ENCODE measurements at regions not wholly inside any gene's neighbourhood (a gene's known extent, or its start where the extent isn't known, plus 50 kb on each side); places are given as distances from the start of the nearest gene placed in this dataset.
A peak's percentile ranks its signal among the peaks of the same experiment; 100 is the strongest.
"Not testable (repeated sequence)": the region's sequence is repeated elsewhere in the genome, so short reads cannot be mapped to it uniquely, and the experiment has no call there.

- TF ChIP-seq, protein P1, sequence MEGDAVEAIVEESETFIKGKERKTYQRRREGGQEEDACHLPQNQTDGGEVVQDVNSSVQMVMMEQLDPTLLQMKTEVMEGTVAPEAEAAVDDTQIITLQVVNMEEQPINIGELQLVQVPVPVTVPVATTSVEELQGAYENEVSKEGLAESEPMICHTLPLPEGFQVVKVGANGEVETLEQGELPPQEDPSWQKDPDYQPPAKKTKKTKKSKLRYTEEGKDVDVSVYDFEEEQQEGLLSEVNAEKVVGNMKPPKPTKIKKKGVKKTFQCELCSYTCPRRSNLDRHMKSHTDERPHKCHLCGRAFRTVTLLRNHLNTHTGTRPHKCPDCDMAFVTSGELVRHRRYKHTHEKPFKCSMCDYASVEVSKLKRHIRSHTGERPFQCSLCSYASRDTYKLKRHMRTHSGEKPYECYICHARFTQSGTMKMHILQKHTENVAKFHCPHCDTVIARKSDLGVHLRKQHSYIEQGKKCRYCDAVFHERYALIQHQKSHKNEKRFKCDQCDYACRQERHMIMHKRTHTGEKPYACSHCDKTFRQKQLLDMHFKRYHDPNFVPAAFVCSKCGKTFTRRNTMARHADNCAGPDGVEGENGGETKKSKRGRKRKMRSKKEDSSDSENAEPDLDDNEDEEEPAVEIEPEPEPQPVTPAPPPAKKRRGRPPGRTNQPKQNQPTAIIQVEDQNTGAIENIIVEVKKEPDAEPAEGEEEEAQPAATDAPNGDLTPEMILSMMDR (IDR thresholded peaks at IDR 0.05; ENCODE audit: control insufficient read depth, insufficient read depth, low read depth, low read length, missing control alignments), result no peak
- no peak overlapping the region for H3K4me3 ChIP-seq (ENCODE audit: control insufficient read depth, low read depth, low read length)
- no peak for DNase-seq (ENCODE audit: low read depth)
These were observed 50.7 kb upstream of the EDARADD start for GRCh38 chr1:236343246-236343870.

DNA sequence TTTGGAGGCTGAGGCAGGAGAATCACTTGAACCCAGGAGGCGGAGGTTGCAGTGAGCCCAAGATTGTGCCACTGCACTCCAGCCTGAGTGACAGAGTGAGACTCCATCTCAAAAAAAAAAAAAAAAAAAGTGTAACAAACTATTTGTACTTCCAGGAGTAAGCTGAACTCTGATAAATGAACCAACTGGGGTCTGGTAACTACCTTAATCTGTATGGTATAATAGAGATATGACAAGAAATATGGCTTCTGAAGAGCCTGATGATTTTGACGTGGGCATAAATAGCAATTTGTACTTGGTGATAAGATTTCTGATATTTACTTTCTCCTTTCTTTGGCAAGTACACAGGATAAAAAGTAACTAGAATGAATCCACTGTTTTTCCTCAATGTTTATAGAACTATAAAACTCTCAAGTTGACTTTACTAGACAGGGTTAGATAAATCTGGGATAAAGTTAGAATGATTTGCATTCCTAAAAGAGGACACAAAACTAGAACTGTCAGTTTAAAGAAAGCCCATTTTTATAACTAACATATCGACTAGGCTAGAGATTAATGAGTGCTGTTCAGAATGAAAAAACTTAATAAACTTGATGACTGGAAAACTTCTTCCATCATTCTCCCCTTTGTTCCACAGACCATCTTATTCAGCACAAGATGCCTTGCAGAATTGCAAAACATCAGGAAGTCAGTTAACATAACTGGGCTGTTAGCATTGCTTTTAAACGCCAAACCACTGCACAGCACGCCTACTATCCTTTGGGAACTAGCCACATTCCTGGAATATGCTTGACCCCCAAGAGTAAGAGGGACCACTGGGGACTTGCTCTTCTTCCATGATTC, 51.5 kb upstream of the EDARADD start:
- no peak overlapping the region for H3K4me3 ChIP-seq (ENCODE audit: control insufficient read depth, low read depth, low read length)
- TF ChIP-seq, protein P1 (IDR thresholded peaks at IDR 0.05; ENCODE audit: control insufficient read depth, insufficient read depth, low read depth, low read length, missing control alignments), result no peak
- peak; percentile 3 for DNase-seq (ENCODE audit: low read depth)

DNA sequence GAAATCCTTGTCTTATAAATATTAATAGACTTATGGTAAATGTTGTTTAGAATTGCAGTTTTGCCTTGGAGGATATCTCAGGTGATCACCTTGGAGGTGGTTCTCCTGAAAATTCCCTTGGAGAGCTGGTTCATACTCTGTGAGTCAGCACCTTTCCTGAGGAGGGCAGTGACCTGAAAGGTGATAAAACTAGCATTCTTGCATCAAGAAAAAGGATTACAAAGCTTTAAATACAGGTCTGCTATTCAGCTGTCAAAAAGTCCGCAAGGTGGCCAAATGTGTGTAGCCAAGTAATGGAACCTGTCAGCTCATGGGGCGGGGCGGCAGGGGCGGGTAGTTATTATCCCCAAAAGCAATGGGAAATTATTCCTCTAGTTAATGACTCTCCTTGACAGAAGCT, 52.8 kb upstream of the EDARADD start:
- H3K4me3 ChIP-seq (ENCODE audit: control insufficient read depth, low read depth, low read length), result no peak overlapping the region
- TF ChIP-seq, protein P1 (IDR thresholded peaks at IDR 0.05; ENCODE audit: control insufficient read depth, insufficient read depth, low read depth, low read length, missing control alignments), result no peak
- no peak for DNase-seq (ENCODE audit: low read depth)

GRCh38 chr1:236338096-236338495, 56.0 kb upstream of the EDARADD start:
- TF ChIP-seq, protein P1 (IDR thresholded peaks at IDR 0.05; ENCODE audit: control insufficient read depth, insufficient read depth, low read depth, low read length, missing control alignments), result no peak
- no peak overlapping the region for H3K4me3 ChIP-seq (ENCODE audit: control insufficient read depth, low read depth, low read length)
- DNase-seq (ENCODE audit: low read depth), result peak; percentile 8

DNA sequence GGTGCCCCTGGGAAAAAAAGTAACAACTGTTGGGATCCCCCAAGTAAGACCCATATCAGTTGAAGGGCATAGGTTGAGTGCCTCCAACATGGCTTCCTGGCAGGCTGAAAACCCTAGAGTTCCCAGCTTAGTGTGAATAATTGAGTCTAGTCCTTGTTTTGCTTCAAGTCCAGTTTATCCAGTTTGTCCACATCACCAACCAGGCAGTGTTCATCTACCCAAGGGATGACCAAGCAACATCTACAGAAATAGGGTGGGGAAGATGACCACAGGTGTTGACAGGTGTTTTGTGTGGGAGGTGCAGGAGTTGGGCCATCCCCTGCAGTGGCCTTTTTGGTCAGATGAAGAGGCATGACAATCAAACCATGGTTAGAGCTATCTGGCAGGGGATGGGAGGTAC, 54.3 kb upstream of the ERO1B start:
- TF ChIP-seq, protein P1 (IDR thresholded peaks at IDR 0.05; ENCODE audit: control insufficient read depth, insufficient read depth, low read depth, low read length, missing control alignments), result no peak
- DNase-seq (ENCODE audit: low read depth), result no peak
- no peak overlapping the region for H3K4me3 ChIP-seq (ENCODE audit: control insufficient read depth, low read depth, low read length)

DNA sequence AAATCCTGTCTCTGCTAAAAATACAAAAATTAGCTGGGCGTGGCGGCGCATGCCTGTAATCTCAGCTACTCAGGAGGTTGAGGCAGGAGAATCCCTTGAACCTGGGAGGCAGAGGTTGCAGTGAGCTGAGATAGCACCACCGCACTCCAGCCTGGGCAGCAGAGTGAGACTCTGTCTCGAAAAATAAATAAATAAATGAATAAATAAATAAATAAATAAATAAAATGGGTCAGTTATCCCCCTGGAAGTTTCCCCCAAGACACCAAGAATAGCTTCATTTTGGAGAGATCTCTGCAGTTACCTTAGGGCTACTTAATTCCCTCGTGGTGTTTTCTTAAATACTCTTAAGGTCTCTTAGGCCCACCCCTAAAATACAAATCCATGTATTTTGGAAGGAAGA, 53.9 kb upstream of the ERO1B start:
- H3K4me3 ChIP-seq (ENCODE audit: control insufficient read depth, low read depth, low read length); DNase-seq (ENCODE audit: low read depth): not testable (repeated sequence)

DNA sequence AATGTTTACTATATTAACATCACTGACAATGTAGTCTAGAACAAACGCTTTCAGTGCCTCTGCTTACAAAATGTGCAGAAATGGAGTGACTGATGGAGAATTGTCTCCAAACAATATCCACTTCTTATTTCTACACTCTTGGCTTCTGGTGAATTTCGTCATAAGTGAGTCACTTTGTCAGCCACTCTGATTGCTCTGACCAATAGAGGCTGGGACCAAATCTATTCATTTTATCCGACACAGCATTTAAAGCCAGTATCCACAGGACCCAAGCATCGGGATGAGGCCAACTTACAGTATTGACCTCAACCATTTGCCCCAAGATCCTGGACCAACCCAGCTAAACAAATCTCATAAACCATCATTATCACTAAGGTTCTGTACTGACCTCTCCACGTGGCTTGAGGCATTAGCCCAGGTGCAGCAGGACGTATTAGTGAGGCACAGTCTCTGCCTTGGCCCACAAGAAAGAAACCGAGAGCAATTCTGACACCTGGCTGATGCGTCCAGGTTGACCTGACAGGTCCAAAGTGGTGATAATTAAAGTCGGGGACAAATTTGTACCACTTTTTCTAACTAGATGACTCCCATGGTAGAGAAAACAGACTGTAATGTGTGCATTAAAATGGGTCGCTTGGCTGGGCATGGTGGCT, 53.3 kb upstream of the ERO1B start:
- no peak for DNase-seq (ENCODE audit: low read depth)
- TF ChIP-seq, protein P1 (IDR thresholded peaks at IDR 0.05; ENCODE audit: control insufficient read depth, insufficient read depth, low read depth, low read length, missing control alignments), result no peak
- no peak overlapping the region for H3K4me3 ChIP-seq (ENCODE audit: control insufficient read depth, low read depth, low read length)
